Skeletal muscle tissue (tissue), 3 donors: ENCODE measurements at regions not wholly inside any gene's neighbourhood (a gene's known extent, or its start where the extent isn't known, plus 50 kb on each side); places are given as distances from the start of the nearest gene placed in this dataset.

ENCODE experiments used
- H3K27ac ChIP-seq: one replicate; pipeline ENCODE4 v1.7.0; 2013; ENCODE audit warnings: mild to moderate bottlenecking, low read depth, low read length, inconsistent platforms
- H3K27me3 ChIP-seq, 3 donors: one replicate each; pipeline ENCODE4 v1.7.0; 2013; ENCODE audit warnings: low read length in 3 of 3; ENCODE audit not compliant: control insufficient read depth in 3 of 3, insufficient read depth in 3 of 3
- H3K36me3 ChIP-seq, 3 donors: one replicate each; pipeline ENCODE4 v1.7.0; 2013; ENCODE audit warnings: low read length in 3 of 3; ENCODE audit not compliant: control insufficient read depth in 3 of 3, insufficient read depth in 3 of 3
- H3K4me1 ChIP-seq, 3 donors: one replicate each; pipeline ENCODE4 v1.7.0; 2013; ENCODE audit warnings: low read length in 3 of 3, mild to moderate bottlenecking in 3 of 3; ENCODE audit not compliant: control insufficient read depth in 3 of 3, insufficient read depth in 3 of 3
- H3K4me3 ChIP-seq, 3 donors: one replicate each; pipeline ENCODE4 v1.7.0; 2013; ENCODE audit warnings: low read length in 3 of 3
- H3K9ac ChIP-seq, 3 donors: one replicate each; pipeline ENCODE4 v1.7.0; 2013; ENCODE audit warnings: low read length in 3 of 3, mild to moderate bottlenecking in 3 of 3, moderate library complexity in 2 of 3, low read depth in 1 of 3
- H3K9me3 ChIP-seq, 3 donors: one replicate each; pipeline ENCODE4 v1.7.0; 2013; ENCODE audit warnings: low read length in 3 of 3; ENCODE audit not compliant: control insufficient read depth in 3 of 3
- donor health status: Osteomylitis.

DNA sequence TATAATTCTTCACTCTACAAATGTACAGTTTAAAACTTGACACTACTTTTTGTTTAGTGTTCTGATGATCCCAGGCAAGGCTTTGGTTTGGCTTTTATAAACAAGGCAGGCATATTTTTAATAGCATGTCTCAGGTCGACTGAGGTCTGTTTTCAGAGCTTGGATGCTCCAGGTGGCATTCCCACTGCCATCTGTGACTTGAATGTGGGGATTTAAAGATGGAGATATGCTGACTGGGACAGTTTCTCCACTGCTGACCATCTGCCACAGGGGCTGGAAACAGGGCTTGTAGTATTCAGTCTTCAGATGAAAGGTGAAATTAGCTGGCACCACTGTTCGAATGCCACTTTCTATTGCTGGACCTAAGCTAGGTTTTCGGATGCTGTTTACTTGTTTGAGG, 1266.2 kb upstream of the CDH18 start:
- Histone ChIP-seq H3K9me3 (no peaks in the 10 kb centered on the region), H3K4me3 (no peak overlapping the region), H3K27me3 (no peaks in the 10 kb centered on the region), H3K27ac (no peak overlapping the region), H3K4me1 (no peaks in the 10 kb centered on the region), H3K9ac (no peak overlapping the region), H3K36me3 (no peaks in the 10 kb centered on the region)

DNA sequence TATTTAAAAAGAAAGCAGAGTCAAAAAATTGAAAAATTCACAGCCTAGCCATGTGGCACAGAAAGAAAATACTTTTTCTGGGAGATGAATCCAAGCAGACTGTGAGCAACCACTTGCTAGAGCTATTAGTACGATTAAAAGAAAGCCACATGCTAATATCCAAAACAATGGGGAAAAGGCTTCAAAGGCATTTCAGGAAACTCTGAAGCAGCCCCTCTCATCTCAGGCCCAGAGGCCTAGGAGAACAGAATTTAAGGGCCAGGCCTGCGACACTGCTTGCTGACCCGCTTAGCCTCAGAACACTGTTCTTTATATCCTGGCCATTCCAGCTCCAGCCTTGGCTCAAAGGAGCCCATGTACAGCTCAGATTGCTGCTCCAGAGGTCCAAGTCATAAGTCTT, 1257.0 kb upstream of the CDH18 start:
- Histone ChIP-seq H3K4me3 (no peak overlapping the region), H3K4me1 (no peaks in the 10 kb centered on the region)

DNA sequence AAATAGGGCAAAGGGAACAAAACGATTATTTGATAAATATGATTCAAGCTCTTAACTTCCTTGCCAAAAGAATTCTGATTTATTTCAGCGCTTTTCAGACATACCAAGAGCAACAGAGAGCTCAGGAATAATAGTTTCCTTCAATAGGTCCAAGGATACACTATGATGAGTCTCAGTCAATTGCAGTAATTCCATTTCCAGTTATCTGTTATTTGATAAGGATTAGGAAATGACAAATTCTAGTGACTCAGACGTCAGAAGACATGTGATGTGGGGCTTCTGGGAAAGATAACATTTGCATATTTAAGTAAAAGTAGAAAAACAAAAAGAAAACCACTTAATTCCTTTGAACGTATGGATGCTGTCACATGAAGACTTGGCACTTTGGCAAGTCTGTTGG, 1250.8 kb upstream of the CDH18 start:
- no peaks in the 10 kb centered on the region for H3K9me3 ChIP-seq
- H3K9ac ChIP-seq, result no peak overlapping the region
- H3K4me1 ChIP-seq, result peaks cover 0 to 7% (median 3%) of the 10 kb centered on the region in 3 donors
- H3K36me3 ChIP-seq, result no peaks in the 10 kb centered on the region
- no peak overlapping the region for H3K4me3 ChIP-seq
- no peak overlapping the region for H3K27ac ChIP-seq
- H3K27me3 ChIP-seq, result no peaks in the 10 kb centered on the region

More for the DNA sequence above, 1257.0 kb upstream of the CDH18 start:
- Histone ChIP-seq H3K9ac (no peak overlapping the region), H3K27ac (no peak overlapping the region), H3K36me3 (no peaks in the 10 kb centered on the region), H3K27me3 (no peaks in the 10 kb centered on the region), H3K9me3 (no peaks in the 10 kb centered on the region)

DNA sequence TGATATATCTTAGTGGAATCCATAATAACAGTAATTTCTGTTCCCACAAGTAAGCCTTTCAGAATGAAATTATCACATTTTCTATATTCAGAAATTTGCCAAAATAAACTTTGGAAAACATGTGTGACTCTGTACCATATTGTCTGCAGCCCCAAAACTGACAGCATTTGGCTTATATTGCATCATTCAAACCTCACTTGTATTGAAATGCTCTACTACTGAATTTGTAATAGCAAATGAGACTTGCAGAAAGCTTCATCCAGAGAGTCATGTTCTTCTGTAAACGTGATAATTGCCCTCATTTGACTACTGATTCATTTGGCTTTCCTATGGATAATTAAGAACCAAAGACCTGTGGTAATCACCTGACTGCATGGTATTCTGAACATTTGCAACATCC, 1249.5 kb upstream of the CDH18 start:
- peak overlapping the region; percentile 81 for H3K27ac ChIP-seq
- peak overlapping the region in 1 of 3 donors; percentile 46 for H3K9ac ChIP-seq
- H3K27me3 ChIP-seq, result no peaks in the 10 kb centered on the region
- H3K9me3 ChIP-seq, result no peaks in the 10 kb centered on the region
- H3K4me1 ChIP-seq, result peaks cover 0 to 7% (median 3%) of the 10 kb centered on the region in 3 donors
- no peak overlapping the region for H3K4me3 ChIP-seq
- H3K36me3 ChIP-seq, result no peaks in the 10 kb centered on the region

DNA sequence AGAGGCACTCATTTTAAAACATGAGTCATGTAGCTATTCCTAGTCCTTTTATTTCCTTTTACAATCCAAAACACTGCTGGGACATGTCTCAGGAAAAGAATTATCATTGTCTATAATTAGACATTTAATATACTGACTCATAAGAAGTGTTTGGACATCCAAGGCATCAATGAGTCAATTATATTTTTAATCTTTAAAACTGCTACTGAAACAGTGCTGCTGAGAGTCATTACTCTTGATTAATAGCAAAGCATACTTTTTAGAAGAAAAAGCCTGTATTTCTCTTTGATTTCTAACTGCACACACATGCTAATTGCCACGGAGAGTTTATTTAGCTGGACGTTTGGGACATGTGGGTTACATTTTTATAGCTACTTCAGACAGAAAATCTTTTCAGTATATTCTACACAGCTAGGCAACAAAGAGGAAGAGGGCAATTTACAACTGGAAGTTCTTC, 1249.0 kb upstream of the CDH18 start:
- no peaks in the 10 kb centered on the region for H3K27me3 ChIP-seq
- H3K9me3 ChIP-seq, result no peaks in the 10 kb centered on the region
- no peaks in the 10 kb centered on the region for H3K36me3 ChIP-seq
- peak overlapping the region; percentile 81 for H3K27ac ChIP-seq
- H3K9ac ChIP-seq, result peak overlapping the region in 1 of 3 donors; percentile 46
- no peak overlapping the region for H3K4me3 ChIP-seq
- peaks cover 0 to 7% (median 3%) of the 10 kb centered on the region in 3 donors for H3K4me1 ChIP-seq

DNA sequence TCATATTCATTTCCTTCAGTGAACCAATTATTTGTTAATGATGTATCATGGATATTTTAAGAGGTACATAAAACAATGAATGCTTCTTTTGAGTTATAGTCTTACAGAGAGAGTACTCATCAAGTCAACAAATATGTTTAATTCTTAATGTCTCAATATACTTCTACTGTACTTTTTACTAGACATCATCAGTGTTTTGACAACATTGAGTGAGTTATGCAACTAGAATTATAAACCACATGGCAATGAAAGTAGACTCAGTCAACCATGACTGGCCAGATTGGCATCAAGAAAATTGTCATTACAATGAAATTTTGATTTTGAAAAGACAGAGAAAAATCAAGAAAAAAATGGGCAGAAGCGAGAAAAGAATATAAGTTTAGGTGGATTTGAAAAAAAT, 1248.1 kb upstream of the CDH18 start:
- Histone ChIP-seq H3K27me3 (no peaks in the 10 kb centered on the region), H3K27ac (peak overlapping the region; percentile 81), H3K4me1 (peaks cover 0 to 7% (median 3%) of the 10 kb centered on the region in 3 donors), H3K9ac (no peak overlapping the region), H3K9me3 (no peaks in the 10 kb centered on the region), H3K4me3 (no peak overlapping the region), H3K36me3 (no peaks in the 10 kb centered on the region)

DNA sequence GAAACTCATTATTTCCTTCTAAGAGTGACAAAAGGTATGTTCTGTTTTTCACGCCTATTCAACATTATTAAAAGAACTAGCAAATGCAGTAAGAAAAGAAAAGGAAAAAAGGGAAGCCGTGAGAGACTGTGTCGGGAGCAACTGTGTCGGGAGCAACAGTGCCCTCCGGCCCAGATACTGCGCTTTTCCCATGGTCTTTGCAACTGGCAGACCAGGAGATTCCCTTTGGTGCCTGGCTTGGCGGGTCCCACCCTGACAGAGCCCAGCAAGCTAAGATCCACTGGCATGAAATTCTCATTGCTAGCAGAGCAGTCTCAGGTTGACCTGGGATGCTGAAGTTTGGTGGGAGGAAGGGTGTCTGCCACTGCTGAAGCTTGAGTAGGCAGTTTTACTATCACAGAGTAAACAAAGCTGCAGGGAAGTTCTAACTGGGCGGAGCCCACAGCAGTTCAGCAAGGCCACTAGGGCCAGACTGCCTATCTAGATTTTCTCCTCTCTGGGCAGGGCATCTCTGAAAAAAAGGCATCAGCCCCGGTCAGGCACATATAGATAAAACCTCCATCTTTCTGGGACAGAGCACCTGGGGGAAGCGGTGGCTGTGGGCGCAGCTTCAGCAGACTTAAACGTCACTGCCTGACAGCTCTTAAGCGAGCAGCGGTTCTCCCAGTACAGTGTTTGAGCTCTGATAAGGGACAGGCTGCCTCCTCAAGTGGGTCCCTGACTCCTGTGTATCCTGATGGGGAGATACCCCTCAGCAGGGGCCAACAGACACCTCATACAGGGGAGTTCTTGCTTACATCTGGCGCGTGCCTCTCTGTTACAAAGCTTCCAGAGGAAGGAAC, 1237.4 kb upstream of the CDH18 start:
- no peak overlapping the region for H3K9ac ChIP-seq
- peaks cover 0 to 3% (median 0%) of the 10 kb centered on the region in 3 donors for H3K9me3 ChIP-seq
- H3K4me1 ChIP-seq, result no peaks in the 10 kb centered on the region
- no peak overlapping the region for H3K27ac ChIP-seq
- no peaks in the 10 kb centered on the region for H3K27me3 ChIP-seq
- H3K4me3 ChIP-seq, result no peak overlapping the region
- H3K36me3 ChIP-seq, result no peaks in the 10 kb centered on the region

DNA sequence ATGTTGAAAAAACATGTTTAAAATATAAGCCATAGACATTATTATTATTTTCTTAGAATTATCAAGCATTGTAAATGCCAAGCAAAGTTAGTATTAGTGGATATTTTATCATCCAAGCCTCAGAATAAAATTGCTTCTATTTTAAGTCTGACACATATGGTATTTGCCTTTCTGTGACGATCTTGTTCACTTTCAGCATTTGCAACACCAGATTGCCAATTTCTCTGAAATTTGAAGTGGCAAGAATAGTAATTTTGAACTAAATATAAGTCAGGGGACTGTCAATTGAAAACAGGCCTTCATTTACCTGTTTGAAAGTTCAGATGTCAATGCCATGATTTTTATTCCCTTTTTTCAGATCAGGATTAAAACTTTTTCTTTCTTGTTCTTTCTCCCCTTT, 1233.6 kb upstream of the CDH18 start:
- Histone ChIP-seq H3K4me1 (no peaks in the 10 kb centered on the region), H3K9me3 (peaks cover 0 to 3% (median 0%) of the 10 kb centered on the region in 3 donors), H3K27ac (no peak overlapping the region), H3K9ac (no peak overlapping the region), H3K36me3 (no peaks in the 10 kb centered on the region), H3K4me3 (no peak overlapping the region), H3K27me3 (no peaks in the 10 kb centered on the region)

DNA sequence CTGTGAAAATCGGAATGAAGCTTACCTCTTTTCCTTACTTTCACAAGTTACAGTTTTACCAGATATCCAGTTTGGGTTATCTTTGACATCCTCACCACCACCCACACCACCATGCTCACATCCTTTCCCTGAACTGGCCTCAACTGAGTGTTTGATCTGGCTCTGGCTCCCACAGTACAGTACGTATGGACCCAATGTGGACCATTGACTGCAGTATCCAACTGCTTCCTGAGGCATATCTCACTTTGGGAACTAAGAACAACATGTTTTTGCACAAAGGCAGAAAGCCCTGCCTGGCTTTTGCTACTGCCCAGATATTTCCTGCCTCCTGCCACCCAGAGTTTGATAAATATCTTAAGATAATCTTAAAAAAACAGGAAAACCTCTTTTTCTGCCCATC, 1232.0 kb upstream of the CDH18 start:
- H3K9ac ChIP-seq, result no peak overlapping the region
- no peaks in the 10 kb centered on the region for H3K27me3 ChIP-seq
- no peak overlapping the region for H3K4me3 ChIP-seq
- H3K27ac ChIP-seq, result no peak overlapping the region
- no peaks in the 10 kb centered on the region for H3K9me3 ChIP-seq
- H3K4me1 ChIP-seq, result no peaks in the 10 kb centered on the region
- H3K36me3 ChIP-seq, result no peaks in the 10 kb centered on the region

DNA sequence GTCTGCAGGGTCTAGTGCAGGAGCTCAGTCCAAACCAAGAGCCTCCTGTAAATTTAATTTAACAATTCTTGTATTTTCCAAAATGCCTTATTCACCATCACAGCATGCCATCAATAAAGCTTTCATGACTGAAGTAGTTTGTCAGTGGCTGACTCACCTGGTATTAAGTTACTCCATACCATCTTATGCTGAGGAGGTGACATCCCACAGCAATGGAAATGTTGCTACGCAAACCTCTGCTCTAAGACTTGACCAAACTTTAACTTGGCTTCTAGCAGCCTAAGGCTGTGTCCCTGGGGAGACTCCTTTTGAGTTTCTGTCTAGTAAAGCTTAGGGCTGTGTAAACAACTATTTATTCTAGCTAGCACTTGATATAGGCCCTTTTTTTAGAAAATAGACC, 1231.3 kb upstream of the CDH18 start:
- no peaks in the 10 kb centered on the region for H3K27me3 ChIP-seq
- no peaks in the 10 kb centered on the region for H3K9me3 ChIP-seq
- no peaks in the 10 kb centered on the region for H3K36me3 ChIP-seq
- H3K9ac ChIP-seq, result no peak overlapping the region
- no peaks in the 10 kb centered on the region for H3K4me1 ChIP-seq
- H3K4me3 ChIP-seq, result no peak overlapping the region
- H3K27ac ChIP-seq, result no peak overlapping the region
